HL-60 (cell line): ENCODE measurements at regions not wholly inside any gene's neighbourhood (a gene's known extent, or its start where the extent isn't known, plus 50 kb on each side); places are given as distances from the start of the nearest gene placed in this dataset.

Source experiments
- DNase-seq, 2 experiments: peaks; one replicate each; pipeline ENCODE4 v3.0.0-alpha.2; 2010 to 2020; ENCODE audit warnings: low read depth in 1 of 2, low spot score in 1 of 2
- H3K27ac ChIP-seq: fragments of 250-450 bp; sonication (Bioruptor Pico); replicated peaks from 2 replicates; pipeline ENCODE4 v1.5.1; 2020; ENCODE audit warnings: mild to moderate bottlenecking, moderate library complexity
- H3K27me3 ChIP-seq: fragments of 250-450 bp; sonication (Bioruptor Pico); 2 replicates; pipeline ENCODE4 v1.5.1; 2021; ENCODE audit warnings: mild to moderate bottlenecking, moderate library complexity; ENCODE audit not compliant: insufficient read depth, poor library complexity, severe bottlenecking
- H3K4me3 ChIP-seq: replicated peaks from 2 replicates; pipeline ENCODE4 v1.5.1; 2011; ENCODE audit warnings: mild to moderate bottlenecking, control low read depth, low read length; ENCODE audit not compliant: insufficient read depth
- GABPA ChIP-seq: IDR thresholded peaks from 2 replicates; pipeline ENCODE4 v1.6.1; 2012; ENCODE audit warnings: low read depth
- POLR2AphosphoS5 ChIP-seq: IDR thresholded peaks from 2 replicates; pipeline ENCODE4 v1.6.1; 2012; ENCODE audit warnings: low read depth
- SPI1 ChIP-seq: IDR thresholded peaks from 2 replicates; pipeline ENCODE4 v1.6.1; 2012; ENCODE audit warnings: low read depth, mild to moderate bottlenecking, borderline replicate concordance
- TF ChIP-seq, protein P1 (sequence below): IDR thresholded peaks from 2 replicates; pipeline ENCODE4 v1.6.1; 2012; ENCODE audit warnings: low read depth; ENCODE audit not compliant: insufficient replicate concordance
- TF ChIP-seq, protein P2 (sequence below): IDR thresholded peaks from one replicate; pipeline ENCODE4 v1.5.1; 2011; ENCODE audit warnings: low read length, control low read depth, inconsistent platforms; ENCODE audit not compliant: insufficient read depth

DNA sequence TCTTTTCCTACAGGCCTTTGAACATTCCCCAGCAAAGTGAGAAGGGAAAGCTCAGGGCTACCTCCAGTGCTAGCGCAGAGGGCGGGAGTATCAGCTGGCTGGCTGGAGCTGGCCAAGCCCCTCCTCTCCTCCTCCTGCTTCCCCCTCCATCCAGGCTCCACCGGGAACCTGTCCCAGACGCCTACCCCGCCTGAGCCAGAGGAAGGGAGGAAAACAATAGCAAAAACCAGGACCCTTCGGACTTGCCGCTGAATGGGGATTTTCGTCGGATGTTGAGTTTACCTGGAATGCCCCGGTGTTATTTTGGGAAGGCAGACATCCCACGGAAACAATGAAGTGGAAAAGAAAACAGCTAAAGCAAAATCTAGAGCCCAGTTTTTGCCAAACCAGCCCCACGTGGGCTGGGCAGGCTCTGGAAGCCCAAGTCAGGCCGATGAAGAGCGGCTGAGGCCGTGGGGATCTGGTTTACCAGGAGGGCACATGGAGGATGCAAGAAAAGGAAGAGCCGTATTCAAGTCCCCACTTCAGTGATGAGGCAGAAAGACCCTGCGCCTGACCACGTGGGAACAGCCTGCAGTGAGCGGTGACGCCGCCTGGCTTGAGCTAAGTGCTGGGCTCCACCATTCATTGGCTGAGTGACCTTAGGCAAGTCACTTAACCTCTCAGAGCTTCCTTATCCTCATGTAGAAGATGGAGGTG, 100.4 kb upstream of the LCLAT1 start:
- DNase-seq: no peak
- H3K4me3 ChIP-seq: no peak overlapping the region
- TF ChIP-seq, protein P1, sequence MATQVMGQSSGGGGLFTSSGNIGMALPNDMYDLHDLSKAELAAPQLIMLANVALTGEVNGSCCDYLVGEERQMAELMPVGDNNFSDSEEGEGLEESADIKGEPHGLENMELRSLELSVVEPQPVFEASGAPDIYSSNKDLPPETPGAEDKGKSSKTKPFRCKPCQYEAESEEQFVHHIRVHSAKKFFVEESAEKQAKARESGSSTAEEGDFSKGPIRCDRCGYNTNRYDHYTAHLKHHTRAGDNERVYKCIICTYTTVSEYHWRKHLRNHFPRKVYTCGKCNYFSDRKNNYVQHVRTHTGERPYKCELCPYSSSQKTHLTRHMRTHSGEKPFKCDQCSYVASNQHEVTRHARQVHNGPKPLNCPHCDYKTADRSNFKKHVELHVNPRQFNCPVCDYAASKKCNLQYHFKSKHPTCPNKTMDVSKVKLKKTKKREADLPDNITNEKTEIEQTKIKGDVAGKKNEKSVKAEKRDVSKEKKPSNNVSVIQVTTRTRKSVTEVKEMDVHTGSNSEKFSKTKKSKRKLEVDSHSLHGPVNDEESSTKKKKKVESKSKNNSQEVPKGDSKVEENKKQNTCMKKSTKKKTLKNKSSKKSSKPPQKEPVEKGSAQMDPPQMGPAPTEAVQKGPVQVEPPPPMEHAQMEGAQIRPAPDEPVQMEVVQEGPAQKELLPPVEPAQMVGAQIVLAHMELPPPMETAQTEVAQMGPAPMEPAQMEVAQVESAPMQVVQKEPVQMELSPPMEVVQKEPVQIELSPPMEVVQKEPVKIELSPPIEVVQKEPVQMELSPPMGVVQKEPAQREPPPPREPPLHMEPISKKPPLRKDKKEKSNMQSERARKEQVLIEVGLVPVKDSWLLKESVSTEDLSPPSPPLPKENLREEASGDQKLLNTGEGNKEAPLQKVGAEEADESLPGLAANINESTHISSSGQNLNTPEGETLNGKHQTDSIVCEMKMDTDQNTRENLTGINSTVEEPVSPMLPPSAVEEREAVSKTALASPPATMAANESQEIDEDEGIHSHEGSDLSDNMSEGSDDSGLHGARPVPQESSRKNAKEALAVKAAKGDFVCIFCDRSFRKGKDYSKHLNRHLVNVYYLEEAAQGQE: no peak
- no peak for TF ChIP-seq POLR2AphosphoS5
- TF ChIP-seq, protein P2, sequence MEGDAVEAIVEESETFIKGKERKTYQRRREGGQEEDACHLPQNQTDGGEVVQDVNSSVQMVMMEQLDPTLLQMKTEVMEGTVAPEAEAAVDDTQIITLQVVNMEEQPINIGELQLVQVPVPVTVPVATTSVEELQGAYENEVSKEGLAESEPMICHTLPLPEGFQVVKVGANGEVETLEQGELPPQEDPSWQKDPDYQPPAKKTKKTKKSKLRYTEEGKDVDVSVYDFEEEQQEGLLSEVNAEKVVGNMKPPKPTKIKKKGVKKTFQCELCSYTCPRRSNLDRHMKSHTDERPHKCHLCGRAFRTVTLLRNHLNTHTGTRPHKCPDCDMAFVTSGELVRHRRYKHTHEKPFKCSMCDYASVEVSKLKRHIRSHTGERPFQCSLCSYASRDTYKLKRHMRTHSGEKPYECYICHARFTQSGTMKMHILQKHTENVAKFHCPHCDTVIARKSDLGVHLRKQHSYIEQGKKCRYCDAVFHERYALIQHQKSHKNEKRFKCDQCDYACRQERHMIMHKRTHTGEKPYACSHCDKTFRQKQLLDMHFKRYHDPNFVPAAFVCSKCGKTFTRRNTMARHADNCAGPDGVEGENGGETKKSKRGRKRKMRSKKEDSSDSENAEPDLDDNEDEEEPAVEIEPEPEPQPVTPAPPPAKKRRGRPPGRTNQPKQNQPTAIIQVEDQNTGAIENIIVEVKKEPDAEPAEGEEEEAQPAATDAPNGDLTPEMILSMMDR: no peak
- no peak for TF ChIP-seq SPI1
- no peak for TF ChIP-seq GABPA

DNA sequence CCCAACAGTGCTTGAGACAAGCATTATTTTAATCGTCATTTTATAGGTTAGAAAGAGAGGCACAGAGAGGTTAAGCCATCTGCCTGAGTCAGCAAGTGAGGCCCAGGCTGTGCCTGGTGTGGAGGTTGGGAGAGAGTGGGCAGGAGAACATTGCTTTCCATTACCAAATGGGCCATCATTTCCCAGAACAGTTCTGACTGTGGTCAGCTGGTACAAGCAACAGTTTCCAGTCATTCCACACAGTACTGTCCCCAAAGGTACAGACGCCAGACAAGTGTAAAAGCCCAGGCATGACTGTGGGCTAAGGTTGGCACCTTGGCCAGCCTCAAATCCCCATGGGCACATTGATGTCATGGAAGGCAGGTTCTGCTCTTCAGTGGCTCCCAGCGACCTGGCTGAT, 98.2 kb upstream of the LCLAT1 start:
- no peak overlapping the region for H3K27ac ChIP-seq
- TF ChIP-seq POLR2AphosphoS5 (no peak), GABPA (no peak), SPI1 (no peak)
- TF ChIP-seq, protein P1: no peak
- TF ChIP-seq, protein P2: no peak
- no peak overlapping the region for H3K4me3 ChIP-seq
- no peak for DNase-seq
- H3K27me3 ChIP-seq: no peaks in the 10 kb centered on the region

More for the DNA sequence above, 100.4 kb upstream of the LCLAT1 start:
- Histone ChIP-seq H3K27ac (no peak overlapping the region), H3K27me3 (no peaks in the 10 kb centered on the region)

DNA sequence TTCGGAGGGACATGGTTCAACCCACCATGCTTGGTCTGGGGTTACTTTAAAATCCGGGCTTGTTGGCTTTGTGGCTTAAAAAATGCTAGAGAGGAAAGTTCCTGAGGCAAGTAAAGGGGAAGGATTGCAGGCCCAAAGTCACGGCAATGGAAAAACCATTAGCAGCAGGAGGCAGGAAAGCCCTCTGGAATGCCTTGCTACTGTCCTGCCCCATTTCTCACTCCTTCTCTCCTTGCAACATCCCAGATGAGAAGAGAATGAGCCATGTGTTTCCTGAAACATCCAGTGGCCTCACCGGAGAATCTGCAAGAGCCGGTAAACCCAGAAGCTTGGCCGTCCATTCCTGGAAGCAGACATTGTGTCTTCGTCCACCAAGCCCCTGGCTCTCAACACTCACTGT, 97.4 kb upstream of the LCLAT1 start:
- Histone ChIP-seq H3K27ac (no peak overlapping the region), H3K4me3 (no peak overlapping the region), H3K27me3 (no peaks in the 10 kb centered on the region)
- DNase-seq: no peak
- TF ChIP-seq, protein P1: no peak
- TF ChIP-seq, protein P2: no peak
- TF ChIP-seq SPI1: no peak
- no peak for TF ChIP-seq POLR2AphosphoS5
- TF ChIP-seq GABPA: no peak
